ENCODE measurements at regions not wholly inside any gene's neighbourhood (a gene's known extent, or its start where the extent isn't known, plus 50 kb on each side); places are given as distances from the start of the nearest gene placed in this dataset.

DNA sequence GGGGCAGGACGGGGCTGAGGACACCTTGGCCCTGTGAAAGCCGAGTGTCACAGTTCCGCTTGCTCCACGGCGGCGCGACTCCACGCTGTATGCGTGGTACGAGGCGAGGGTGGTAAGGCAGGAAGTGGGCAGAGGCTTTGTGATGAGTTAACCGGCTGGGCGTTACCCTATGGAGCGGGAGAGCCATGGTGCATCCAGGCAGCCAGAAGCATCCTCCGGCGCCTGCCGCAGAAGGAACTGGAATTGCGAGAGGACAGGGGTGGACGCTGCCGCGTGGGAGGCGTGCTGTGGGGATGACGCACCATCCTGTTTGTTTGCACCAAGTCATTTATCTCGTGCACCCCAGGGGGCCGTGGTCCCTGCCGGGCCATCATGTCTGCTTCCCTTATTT lies 643.9 kb downstream of the BRD1 start:
- DNase-seq (ENCODE audit: low spot score), result no peak

DNA sequence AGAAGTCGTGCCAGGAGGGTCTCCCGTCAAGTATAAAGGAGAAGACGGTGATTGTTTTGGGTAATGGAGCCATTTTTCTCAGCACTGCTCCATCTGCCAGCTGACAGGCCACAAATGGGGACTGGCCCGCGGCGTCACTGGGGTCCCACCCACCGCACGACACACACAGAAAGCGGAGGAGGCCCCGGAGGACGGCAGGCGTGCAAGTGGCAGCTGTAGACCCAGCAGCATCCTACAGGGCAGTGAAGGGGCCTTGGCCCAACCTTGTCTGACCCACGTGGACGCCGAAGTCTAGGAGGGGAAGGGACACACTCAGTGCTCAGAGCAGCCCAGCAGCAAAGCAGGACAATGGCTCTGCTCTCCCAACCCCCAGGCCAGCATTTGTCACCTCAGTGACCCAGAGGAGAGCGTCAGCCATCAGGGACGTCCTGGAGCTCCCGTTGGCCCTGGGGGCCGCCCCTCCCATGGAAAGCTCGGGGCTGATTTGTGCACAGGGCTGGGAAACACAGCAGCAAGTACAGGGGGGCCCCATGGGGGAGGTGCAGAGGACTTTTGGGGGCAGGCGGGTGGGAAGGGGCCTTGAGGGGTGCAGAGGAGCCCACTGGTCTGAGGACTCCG lies 644.4 kb downstream of the BRD1 start:
- no peak for DNase-seq (ENCODE audit: low spot score)

- no peak for DNase-seq (ENCODE audit: low spot score)
Observed at GRCh38 chr22:49182416-49182815, 645.3 kb downstream of the BRD1 start.

- DNase-seq (ENCODE audit: low spot score), result no peak
Observed at GRCh38 chr22:49181942-49182341, 645.7 kb downstream of the BRD1 start.

DNA sequence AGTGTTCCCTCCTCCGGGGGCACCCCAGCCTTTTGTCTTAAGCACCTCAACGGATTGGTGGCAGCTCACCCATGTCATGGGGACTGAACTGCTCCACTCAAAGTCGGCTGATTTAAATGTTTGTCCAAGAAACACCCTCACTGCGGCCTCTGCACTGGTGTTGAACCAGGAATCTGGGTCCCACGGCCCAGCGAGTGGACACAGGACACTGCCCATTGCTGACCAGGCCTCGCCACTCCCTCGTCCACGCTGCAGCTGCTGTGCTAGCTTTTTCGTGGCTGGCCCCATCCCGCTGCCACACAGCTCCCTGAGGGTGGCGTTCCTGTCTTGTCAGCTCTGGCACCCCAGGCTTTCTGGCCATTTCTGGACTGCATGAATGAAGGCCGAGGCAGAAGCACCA lies 646.2 kb downstream of the BRD1 start:
- DNase-seq (ENCODE audit: low spot score), result no peak

GRCh38 chr22:49180683-49181024 lies 647.0 kb downstream of the BRD1 start:
- no peak for DNase-seq (ENCODE audit: low spot score)

GRCh38 chr22:49179886-49180682 lies 647.6 kb downstream of the BRD1 start:
- DNase-seq (ENCODE audit: low spot score), result no peak

- DNase-seq (ENCODE audit: low spot score), result no peak
Observed at GRCh38 chr22:49179175-49179574, 648.5 kb downstream of the BRD1 start.

DNA sequence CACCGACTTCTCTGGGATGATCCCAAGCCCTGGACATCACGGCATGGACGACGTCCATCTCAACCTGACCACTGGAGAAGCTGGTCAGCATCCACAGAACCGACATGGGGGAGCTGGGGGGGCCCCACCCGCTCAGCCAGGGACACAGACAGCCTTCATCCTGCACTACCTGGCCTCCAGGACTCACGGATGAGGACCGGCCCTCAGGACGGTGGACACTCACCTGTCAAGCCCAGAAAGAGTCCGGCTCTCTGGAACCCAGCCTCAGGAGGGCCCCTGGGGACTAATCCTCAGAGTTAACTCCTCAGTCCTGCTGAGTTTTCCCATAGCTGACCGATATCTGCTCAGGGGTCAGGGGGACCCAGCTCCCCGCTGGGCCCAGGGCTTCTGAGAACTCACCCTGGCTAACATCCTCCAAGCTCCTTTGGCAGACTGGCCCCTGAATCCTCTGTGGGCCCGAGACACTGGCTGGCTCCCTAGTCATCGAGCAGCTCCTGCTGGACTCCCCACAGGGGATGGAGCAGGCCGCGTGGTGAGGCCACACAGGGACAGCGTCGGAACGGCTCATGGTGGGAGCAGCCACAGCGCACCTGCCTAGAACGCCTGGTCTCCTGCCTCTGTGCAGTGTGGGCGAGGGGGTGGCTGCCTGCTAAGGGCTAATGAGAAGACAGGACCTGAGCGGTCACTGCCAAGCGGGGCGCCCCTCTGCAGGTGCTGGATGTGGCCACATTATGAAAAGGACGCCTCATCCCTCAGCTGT lies 649.2 kb downstream of the BRD1 start:
- DNase-seq (ENCODE audit: low spot score), result no peak

DNA sequence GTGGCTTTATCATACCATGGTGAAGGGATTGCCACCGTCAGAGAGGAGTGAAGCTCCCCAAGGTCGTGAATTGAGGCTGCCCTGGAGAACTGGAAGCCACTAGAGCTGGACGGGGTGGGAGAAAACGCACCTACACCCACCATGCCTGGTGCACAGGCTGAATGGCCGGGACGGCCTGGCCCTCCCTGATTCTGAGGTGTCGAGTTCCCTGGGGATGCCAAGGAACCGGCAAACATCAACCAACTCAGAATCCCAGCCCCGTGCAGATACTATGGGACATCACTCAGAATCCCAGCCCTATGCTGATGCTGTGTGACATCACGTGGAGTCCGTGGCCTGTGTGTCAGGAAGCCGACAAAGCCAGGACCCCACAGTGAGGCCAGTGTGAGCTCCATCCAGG lies 650.0 kb downstream of the BRD1 start:
- no peak for DNase-seq (ENCODE audit: low spot score)

- no peak for DNase-seq (ENCODE audit: low spot score)
Observed at GRCh38 chr22:49176956-49177355, 650.7 kb downstream of the BRD1 start.

DNA sequence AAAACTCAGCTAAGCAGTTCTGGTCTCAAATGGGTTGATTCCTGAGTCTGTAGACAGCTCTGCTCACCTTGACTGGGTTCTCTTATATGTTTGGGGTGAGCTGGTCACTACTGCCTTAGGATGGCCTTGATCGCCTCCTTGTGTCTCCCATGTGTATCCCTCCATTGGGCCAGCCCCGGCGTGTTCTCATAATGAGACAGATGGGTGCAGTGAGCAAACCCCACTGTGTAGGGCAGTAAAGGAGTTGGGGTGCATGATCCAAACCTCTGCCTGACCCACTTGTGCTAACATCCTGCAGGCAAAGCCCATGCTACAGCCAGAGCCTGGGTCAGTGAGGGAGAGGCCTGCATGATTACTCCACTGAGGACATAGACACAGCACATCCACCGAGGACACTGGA lies 657.6 kb downstream of the BRD1 start:
- no peak for DNase-seq (ENCODE audit: low spot score)

- DNase-seq (ENCODE audit: low spot score), result no peak
Observed at GRCh38 chr22:49169074-49169744, 658.5 kb downstream of the BRD1 start.

DNA sequence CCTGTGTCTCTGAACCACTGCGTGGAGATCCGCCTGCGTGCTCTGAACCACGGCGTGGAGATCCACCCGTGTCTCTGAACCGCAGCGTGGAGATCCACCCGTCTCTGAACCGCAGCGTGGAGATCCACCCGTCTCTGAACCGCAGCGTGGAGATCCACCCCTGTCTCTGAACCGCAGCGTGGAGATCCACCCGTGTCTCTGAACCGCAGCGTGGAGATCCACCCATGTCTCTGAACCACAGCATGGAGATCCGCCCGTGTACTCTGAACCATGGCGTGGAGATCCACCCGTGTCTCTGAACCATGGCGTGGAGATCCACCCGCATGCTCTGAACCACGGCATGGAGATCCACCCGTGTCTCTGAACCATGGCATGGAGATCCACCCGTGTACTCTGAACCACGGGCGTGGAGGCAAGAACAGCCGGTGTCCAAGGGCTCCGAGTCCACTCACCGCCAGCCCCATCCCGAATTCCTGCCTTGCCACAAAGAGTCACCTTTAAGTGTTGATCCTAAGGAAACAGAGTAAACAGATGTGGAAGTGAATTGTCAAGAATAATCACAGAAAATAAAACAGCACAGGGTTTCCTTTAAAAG lies 659.4 kb downstream of the BRD1 start:
- no peak for DNase-seq (ENCODE audit: low spot score)

DNA sequence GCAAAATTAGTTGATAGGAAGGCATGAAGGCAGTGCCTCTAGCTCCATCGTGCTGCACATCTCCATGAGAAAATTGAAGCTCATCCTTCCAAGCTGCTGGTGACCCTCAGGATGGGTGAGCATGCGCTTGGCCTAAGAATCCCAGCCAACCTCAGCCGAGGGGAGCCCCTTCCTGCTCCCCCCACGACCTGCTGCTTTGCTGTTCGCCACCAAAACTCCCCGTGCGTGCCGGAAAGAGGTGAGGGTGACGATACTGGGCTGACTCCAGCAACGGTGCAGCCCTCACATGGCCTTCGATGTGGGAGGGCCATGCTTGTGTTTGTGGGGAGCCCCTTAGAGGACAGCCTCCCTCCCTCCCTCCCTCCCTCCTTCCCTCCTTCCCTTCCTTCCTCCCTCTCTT lies 660.9 kb downstream of the BRD1 start:
- no peak for DNase-seq (ENCODE audit: low spot score)

GRCh38 chr22:49166211-49166610 lies 661.5 kb downstream of the BRD1 start:
- DNase-seq (ENCODE audit: low spot score), result no peak

GRCh38 chr22:49164773-49165320 lies 662.8 kb downstream of the BRD1 start:
- DNase-seq (ENCODE audit: low spot score), result no peak

DNA sequence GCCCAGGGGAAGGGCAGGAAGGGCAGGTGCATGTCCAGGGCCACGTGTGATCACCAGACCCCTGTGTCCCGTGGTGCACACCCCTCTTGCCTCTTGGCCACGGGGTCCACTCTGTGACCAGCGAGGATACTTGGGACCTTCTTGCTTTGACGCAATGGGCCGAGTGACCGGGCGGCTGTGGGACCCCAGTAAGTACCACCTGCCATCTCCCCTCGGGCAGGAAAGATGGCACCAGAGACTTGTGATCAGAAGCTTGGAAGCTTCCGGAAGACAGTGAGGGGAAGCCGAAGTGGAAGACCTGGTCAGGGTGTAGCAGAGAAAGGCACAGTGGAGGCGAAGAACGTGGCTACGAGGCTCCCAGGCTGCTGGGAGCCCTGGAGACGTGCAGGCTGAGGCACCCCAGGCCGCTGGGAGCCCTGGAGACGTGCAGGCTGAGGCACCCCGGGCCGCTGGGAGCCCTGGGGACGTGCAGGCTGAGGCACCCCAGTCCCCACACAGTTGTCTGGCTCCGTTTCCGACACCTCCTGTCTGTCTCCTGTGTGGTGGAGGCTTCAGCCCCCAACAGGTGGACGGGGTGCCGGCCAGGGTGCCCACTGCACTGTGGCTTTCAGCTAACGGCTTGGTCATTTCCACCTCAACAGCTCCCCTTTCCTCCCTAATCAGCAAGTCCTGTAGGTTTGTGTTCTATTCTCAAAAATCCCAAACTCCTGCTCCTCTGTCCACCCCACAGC lies 663.5 kb downstream of the BRD1 start:
- DNase-seq (ENCODE audit: low spot score), result no peak

DNA sequence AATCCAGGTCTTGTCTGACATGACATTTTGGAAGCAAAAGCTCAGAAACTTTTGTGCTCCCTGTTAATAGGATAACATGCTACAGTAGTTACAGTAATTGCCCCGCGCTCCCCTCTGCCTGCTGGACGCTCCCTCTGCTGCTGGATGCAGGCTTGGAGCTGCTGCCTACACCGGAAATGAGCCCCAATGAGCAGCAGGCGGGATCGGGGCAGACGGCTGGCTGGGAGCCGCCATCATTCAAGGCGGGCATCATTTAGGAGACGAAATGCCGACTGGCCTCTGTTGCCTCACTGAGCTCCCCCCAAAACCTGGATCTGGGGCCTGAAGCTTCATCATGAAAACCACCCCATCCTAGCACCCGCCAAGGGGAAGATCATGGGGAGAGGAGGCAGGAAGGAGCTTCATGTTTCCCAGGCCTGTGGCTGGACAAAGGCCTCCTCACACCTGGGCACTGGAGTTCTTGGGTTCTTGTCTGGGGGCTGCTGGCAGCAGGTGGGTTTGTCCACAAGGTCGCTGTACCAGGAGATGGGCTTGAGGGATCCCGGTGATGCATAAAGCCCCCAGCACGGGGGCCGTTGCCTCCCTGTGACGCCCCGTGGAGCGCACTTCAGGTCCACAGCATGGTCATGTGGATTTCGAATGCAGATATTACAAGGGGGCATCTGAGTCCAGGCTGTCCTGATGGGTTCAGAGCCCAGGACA lies 664.3 kb downstream of the BRD1 start:
- DNase-seq (ENCODE audit: low spot score), result no peak

DNA sequence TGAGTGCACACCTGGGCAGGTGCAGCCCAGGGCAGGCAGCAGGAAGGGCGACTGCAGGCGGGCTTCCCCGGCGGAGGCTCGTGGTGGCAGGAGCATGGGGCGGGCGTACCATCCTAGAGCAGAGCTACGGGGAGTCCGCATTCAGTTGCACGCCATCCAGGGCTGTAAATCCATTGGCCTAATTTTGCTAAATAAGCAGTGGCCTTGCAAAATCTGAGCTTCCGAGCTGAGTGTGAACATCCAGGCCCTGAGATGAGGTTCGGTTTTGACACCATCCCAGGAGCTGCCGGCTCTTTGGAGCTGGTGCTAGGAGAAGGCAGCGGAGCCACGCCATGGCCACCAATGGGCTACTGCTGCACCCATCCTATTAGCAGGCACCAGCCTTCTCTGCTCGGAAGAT lies 664.8 kb downstream of the BRD1 start:
- no peak for DNase-seq (ENCODE audit: low spot score)

Measured in umbilical cord (tissue), 1 donor.